ENCODE measurements at regions not wholly inside any gene's neighbourhood (a gene's known extent, or its start where the extent isn't known, plus 50 kb on each side); places are given as distances from the start of the nearest gene placed in this dataset.
"Not testable (repeated sequence)": the region's sequence is repeated elsewhere in the genome, so short reads cannot be mapped to it uniquely, and the experiment has no call there.

- not testable (repeated sequence) for DNase-seq, ATAC-seq
Observed at GRCh38 chr15:70367913-70368705, 270.4 kb upstream of the TLE3 start.

- ATAC-seq = peak; percentile 63
- not testable (repeated sequence) for DNase-seq
Observed at GRCh38 chr15:70364023-70364422, 266.3 kb upstream of the TLE3 start.

GRCh38 chr15:70362886-70363285, 265.2 kb upstream of the TLE3 start:
- DNase-seq (no peak), ATAC-seq (no peak)

- DNase-seq (no peak), ATAC-seq (no peak)
Observed at GRCh38 chr15:70362350-70362749, 264.6 kb upstream of the TLE3 start.

GRCh38 chr15:70361891-70362290, 264.2 kb upstream of the TLE3 start:
- no peak for ATAC-seq

GRCh38 chr15:70361106-70361505, 263.4 kb upstream of the TLE3 start:
- DNase-seq (no peak), ATAC-seq (no peak)

More at GRCh38 chr15:70361891-70362290, 264.2 kb upstream of the TLE3 start:
- DNase-seq = no peak

- ATAC-seq (no peak), DNase-seq (no peak)
Observed at GRCh38 chr15:70358871-70359647, 261.3 kb upstream of the TLE3 start.

- DNase-seq = no peak
Observed at GRCh38 chr15:70358011-70358819, 260.5 kb upstream of the TLE3 start.

GRCh38 chr15:70357453-70357852, 259.7 kb upstream of the TLE3 start:
- DNase-seq = no peak

More at GRCh38 chr15:70358011-70358819, 260.5 kb upstream of the TLE3 start:
- ATAC-seq = no peak

GRCh38 chr15:70356919-70357318, 259.2 kb upstream of the TLE3 start:
- DNase-seq (no peak), ATAC-seq (no peak)

More at GRCh38 chr15:70357453-70357852, 259.7 kb upstream of the TLE3 start:
- no peak for ATAC-seq

- no peak for ATAC-seq
- DNase-seq = no peak
Observed at GRCh38 chr15:70356062-70356860, 258.5 kb upstream of the TLE3 start.

- DNase-seq = no peak
- no peak for ATAC-seq
Observed at GRCh38 chr15:70355275-70355795, 257.6 kb upstream of the TLE3 start.

- DNase-seq (no peak), ATAC-seq (no peak)
Observed at GRCh38 chr15:70354346-70354905, 256.7 kb upstream of the TLE3 start.

GRCh38 chr15:70353606-70354345, 256.1 kb upstream of the TLE3 start:
- no peak for ATAC-seq
- DNase-seq = no peak

GRCh38 chr15:70351941-70352774, 254.4 kb upstream of the TLE3 start:
- no peak for DNase-seq
- no peak for ATAC-seq

GRCh38 chr15:70351391-70351790, 253.7 kb upstream of the TLE3 start:
- no peak for ATAC-seq
- DNase-seq = no peak

- no peak for DNase-seq
- ATAC-seq = no peak
Observed at GRCh38 chr15:70348581-70349344, 251.0 kb upstream of the TLE3 start.

- no peak for ATAC-seq
- DNase-seq = no peak
Observed at GRCh38 chr15:70348226-70348543, 250.5 kb upstream of the TLE3 start.
